A549 (cell line): ENCODE measurements at regions not wholly inside any gene's neighbourhood (a gene's known extent, or its start where the extent isn't known, plus 50 kb on each side); places are given as distances from the start of the nearest gene placed in this dataset.

Experiments used
- ATAC-seq, 2 experiments: fragments of 200-7000 bp in 1 of 2; fragments of >200 bp in 1 of 2; cut with Nextera tagmentation in 1 of 2; cut with Tn5 transposase in 1 of 2; 3 replicates each; pipeline versions ENCODE4 v1.8.0 to v1.9.1; 2018 to 2020; ENCODE audit warnings: mild to moderate bottlenecking in 1 of 2, moderate library complexity in 1 of 2
- CTCF ChIA-PET: fragments of 300-600 bp; sonication (Branson Sonifier 250); formaldehyde crosslinking; extraction: SDS; loops from one replicate; lab custom pipeline; 2021; ENCODE audit warnings: antibody characterized with exemption, inconsistent platforms; lab: Yijun Ruan, JAX
- POLR2A ChIA-PET: fragments of 350-600 bp; formaldehyde crosslinking; extraction: SDS; loops from one replicate; lab custom pipeline; 2021; ENCODE audit warnings: antibody characterized with exemption, inconsistent platforms; lab: Yijun Ruan, JAX
- DNase-seq, 2 experiments: peaks; one replicate each; pipeline versions ENCODE4 v3.0.0 to v3.0.0-alpha.2; 2011 to 2016; ENCODE audit warnings: low read depth in 1 of 2, low spot score in 1 of 2
- FAIRE-seq: peaks from 2 replicates; lab custom pipeline; 2011; peaks lifted over from hg19 to GRCh38; lab: Jason Lieb, UNC
- H3K27ac ChIP-seq, 2 experiments: fragments of >200 bp; sonication (Bioruptor Twin); formaldehyde crosslinking; 3 replicates each; pipeline ENCODE4 v1.5.1; 2016 to 2017
- H3K4me1 ChIP-seq: fragments of >200 bp; sonication (Bioruptor Twin); formaldehyde crosslinking; 3 replicates; pipeline ENCODE4 v1.6.1; 2016
- H3K4me2 ChIP-seq: fragments of >200 bp; sonication (Bioruptor Twin); formaldehyde crosslinking; 3 replicates; pipeline ENCODE4 v1.6.1; 2016
- H3K4me3 ChIP-seq: fragments of >200 bp; sonication (Bioruptor Twin); formaldehyde crosslinking; 3 replicates; pipeline ENCODE4 v1.5.1; 2016
- H3K9me3 ChIP-seq: fragments of >200 bp; sonication (Bioruptor Twin); formaldehyde crosslinking; 3 replicates; pipeline ENCODE4 v1.6.1; 2016
- BHLHE40 ChIP-seq: IDR thresholded peaks from 2 replicates; pipeline ENCODE4 v1.6.1; 2012; ENCODE audit warnings: low read depth, low read length, inconsistent platforms
- CBX8 ChIP-seq: fragments of 200-600 bp; sonication (generic); IDR thresholded peaks from 2 replicates; pipeline ENCODE4 v1.6.1; 2016
- CEBPB ChIP-seq, 2 experiments: fragments of >200 bp in 1 of 2; sonication (Bioruptor Twin) in 1 of 2; formaldehyde crosslinking in 1 of 2; IDR thresholded peaks; 2 replicates each; pipeline ENCODE4 v1.6.1; 2012 to 2016
- CHD4 ChIP-seq: fragments of 200-600 bp; sonication (generic); IDR thresholded peaks from 2 replicates; pipeline ENCODE4 v1.6.1; 2016; ENCODE audit warnings: antibody characterized with exemption, mild to moderate bottlenecking, borderline replicate concordance
- CTCF ChIP-seq: fragments of >200 bp; sonication (Bioruptor Twin); formaldehyde crosslinking; IDR thresholded peaks from 3 replicates; pipeline ENCODE4 v1.5.1; 2016
- EP300 ChIP-seq, 2 experiments: fragments of >200 bp; sonication (Bioruptor Twin); formaldehyde crosslinking; IDR thresholded peaks; 2 replicates in 1 of 2; 3 replicates in 1 of 2; pipeline ENCODE4 v1.6.1; 2016 to 2017
- FOSB ChIP-seq: fragments of 250-450 bp; sonication (Bioruptor Pico); IDR thresholded peaks from 2 replicates; pipeline ENCODE4 v1.5.0; 2020; ENCODE audit warnings: mild to moderate bottlenecking, moderate library complexity
- GATA3 ChIP-seq: IDR thresholded peaks from 2 replicates; pipeline ENCODE4 v1.6.1; 2012; ENCODE audit warnings: borderline replicate concordance
- HOXA7 ChIP-seq: fragments of 250-450 bp; sonication (Bioruptor Pico); IDR thresholded peaks from 2 replicates; pipeline ENCODE4 v1.5.0; 2020; ENCODE audit warnings: mild to moderate bottlenecking, moderate library complexity
- HOXB13 ChIP-seq: fragments of 250-450 bp; sonication (Bioruptor Pico); IDR thresholded peaks from 2 replicates; pipeline ENCODE4 v1.5.0; 2020; ENCODE audit warnings: low read depth, mild to moderate bottlenecking, moderate library complexity
- KDM5A ChIP-seq: fragments of 200-600 bp; sonication (generic); IDR thresholded peaks from 2 replicates; pipeline ENCODE4 v1.6.1; 2016; ENCODE audit warnings: antibody characterized with exemption, mild to moderate bottlenecking
- NR3C1 ChIP-seq: fragments of >200 bp; sonication (Bioruptor Twin); formaldehyde crosslinking; IDR thresholded peaks from 3 replicates; pipeline ENCODE4 v1.6.1; 2017
- PBX3 ChIP-seq: IDR thresholded peaks from 2 replicates; pipeline ENCODE4 v1.6.1; 2012
- POLR2AphosphoS2 ChIP-seq: conservative IDR thresholded peaks from 2 replicates; pipeline ENCODE4 v1.6.1; 2012; ENCODE audit warnings: low read length, improper control_type of control experiment, inconsistent platforms
- RARB ChIP-seq: fragments of 250-450 bp; sonication (Bioruptor Pico); IDR thresholded peaks from 2 replicates; pipeline ENCODE4 v1.8.0; 2021; ENCODE audit warnings: mild to moderate bottlenecking, moderate library complexity
- SMC3 ChIP-seq: fragments of >200 bp; sonication (Bioruptor Twin); formaldehyde crosslinking; IDR thresholded peaks from 3 replicates; pipeline ENCODE4 v1.6.1; 2018; ENCODE audit warnings: inconsistent platforms
- SREBF2 ChIP-seq: fragments of 450-650 bp; IDR thresholded peaks from 2 replicates; pipeline ENCODE4 v1.6.1; 2014; ENCODE audit warnings: mild to moderate bottlenecking, moderate library complexity
- TFCP2L1 ChIP-seq: fragments of 250-450 bp; sonication (Bioruptor Pico); IDR thresholded peaks from 2 replicates; pipeline ENCODE4 v1.5.0; 2021; ENCODE audit warnings: mild to moderate bottlenecking
- ZFP36 ChIP-seq: fragments of 450-650 bp; IDR thresholded peaks from 2 replicates; pipeline ENCODE4 v1.6.1; 2014; ENCODE audit warnings: borderline replicate concordance; ENCODE audit not compliant: partially characterized antibody
- ZNF302 ChIP-seq: fragments of 250-450 bp; sonication (Bioruptor Pico); IDR thresholded peaks from 2 replicates; pipeline ENCODE4 v1.9.0; 2021; ENCODE audit warnings: inconsistent platforms, mild to moderate bottlenecking, moderate library complexity
- ZSCAN20 ChIP-seq: fragments of 250-450 bp; sonication (Bioruptor Pico); IDR thresholded peaks from 2 replicates; pipeline ENCODE4 v1.8.0; 2022; ENCODE audit warnings: mild to moderate bottlenecking, moderate library complexity
- WGBS: methylation state at CpG from one replicate; pipeline ENCODE4 v1.1.6; 2017; ENCODE audit errors: missing lambda C conversion rate; 5-methylcytosine and 5-hydroxymethylcytosine counted together

- Histone ChIP-seq H3K9me3 (no peaks in the 10 kb centered on the region), H3K27ac (no peak overlapping the region), H3K4me2 (no peak overlapping the region), H3K4me1 (no peaks in the 10 kb centered on the region), H3K4me3 (no peak overlapping the region)
- POLR2A ChIA-PET = no interaction called here
- ATAC-seq (no peak), DNase-seq (no peak), FAIRE-seq (no peak)
- CTCF ChIA-PET = no interaction called here
- TF ChIP-seq KDM5A (no peak), EP300 (IDR thresholded peaks at IDR 0.05) (no peak), TFCP2L1 (CRISPR knock-in tag) (no peak), NR3C1 (no peak)
- 37% methylated on average over 3 of the region's 3 CpGs for WGBS
Measured at GRCh38 chr1:82487778-82488177, 687.0 kb downstream of the ADGRL2 start.

GRCh38 chr1:82486969-82487368, 686.2 kb downstream of the ADGRL2 start:
- H3K9me3 ChIP-seq = no peaks in the 10 kb centered on the region
- ChIA-PET POLR2A (no interaction called here), CTCF (no interaction called here)
- ATAC-seq = no peak
- H3K27ac ChIP-seq = no peak overlapping the region
- DNase-seq = no peak
- no peak for TF ChIP-seq SMC3
- TF ChIP-seq GATA3 = no peak
- TF ChIP-seq FOSB = no peak
- no peak for TF ChIP-seq KDM5A
- no peak for TF ChIP-seq NR3C1
- TF ChIP-seq HOXA7 = no peak
- no peak for TF ChIP-seq CHD4
- no peak for TF ChIP-seq ZFP36
- TF ChIP-seq CBX8 = no peak
- no peak for TF ChIP-seq POLR2AphosphoS2
- TF ChIP-seq ZNF302 (CRISPR knock-in tag) = no peak
- TF ChIP-seq BHLHE40 = no peak
- TF ChIP-seq RARB (CRISPR knock-in tag) = no peak
- H3K4me3 ChIP-seq = no peak overlapping the region
- H3K4me1 ChIP-seq = no peaks in the 10 kb centered on the region
- H3K4me2 ChIP-seq = no peak overlapping the region
- FAIRE-seq = no peak

GRCh38 chr1:82486468-82486867, 685.7 kb downstream of the ADGRL2 start:
- no peak for FAIRE-seq
- ChIA-PET CTCF (interaction anchor here (0.6 kb wide), 1 partner anchor 1240 kb away, joined by 4 read pairs; no protein-coding TSS in a partner anchor), POLR2A (no interaction called here)
- Histone ChIP-seq H3K27ac (no peak overlapping the region), H3K4me3 (no peak overlapping the region), H3K9me3 (no peaks in the 10 kb centered on the region), H3K4me2 (no peak overlapping the region), H3K4me1 (no peaks in the 10 kb centered on the region)
- WGBS = 62% methylated on average over 5 of the region's 5 CpGs
- DNase-seq = no peak
- ATAC-seq = no peak
- no peak for TF ChIP-seq CTCF

- FAIRE-seq (no peak), ATAC-seq (no peak), DNase-seq (no peak)
- 33% methylated on average over 4 of the region's 4 CpGs for WGBS
- no peaks in the 10 kb centered on the region for H3K4me1 ChIP-seq
- ChIA-PET POLR2A (no interaction called here), CTCF (interaction anchor here (0.6 kb wide), 1 partner anchor 1241 kb away, joined by 4 read pairs; no protein-coding TSS in a partner anchor)
- H3K4me3 ChIP-seq = no peak overlapping the region
- no peak overlapping the region for H3K4me2 ChIP-seq
- H3K27ac ChIP-seq = no peak overlapping the region
- TF ChIP-seq SREBF2 (no peak), GATA3 (no peak), ZSCAN20 (CRISPR knock-in tag) (no peak), CEBPB (IDR thresholded peaks at IDR 0.05) (no peak), CBX8 (no peak), PBX3 (no peak), HOXB13 (CRISPR knock-in tag) (no peak)
- TF ChIP-seq, all 56 proteins: peak for 0
- no peaks in the 10 kb centered on the region for H3K9me3 ChIP-seq
Measured at GRCh38 chr1:82485591-82486369, 685.0 kb downstream of the ADGRL2 start.
